ENCODE measurements at regions not wholly inside any gene's neighbourhood (a gene's known extent, or its start where the extent isn't known, plus 50 kb on each side); places are given as distances from the start of the nearest gene placed in this dataset.
"Not testable (repeated sequence)": the region's sequence is repeated elsewhere in the genome, so short reads cannot be mapped to it uniquely, and the experiment has no call there.

DNA sequence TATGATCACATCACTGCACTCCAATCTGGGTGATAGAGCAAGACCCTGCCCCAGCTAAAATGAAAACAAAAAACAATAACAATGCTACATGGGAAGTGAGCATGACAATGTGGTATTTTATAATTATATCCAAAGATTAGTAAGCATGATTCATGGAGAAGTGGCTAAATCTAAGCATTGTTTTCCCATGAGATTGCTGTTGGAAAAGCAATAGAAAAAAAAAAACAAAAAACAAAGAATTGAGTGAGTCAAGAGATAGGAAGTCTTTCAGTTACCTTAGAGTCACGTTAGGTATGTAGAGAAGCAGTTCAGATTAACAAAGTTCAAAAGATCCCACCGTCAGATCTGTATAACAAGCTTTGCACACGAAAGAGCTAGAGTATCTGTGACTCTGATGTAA lies 210.3 kb upstream of the CNTN6 start:
- no peak for DNase-seq
- no peaks in the 10 kb centered on the region for H3K36me3 Mint-ChIP-seq (ENCODE audit: low read depth)
- H3K4me3 Mint-ChIP-seq, result no peak overlapping the region
- POLR2A ChIA-PET, result no interaction called here
- H3K9me3 Mint-ChIP-seq, result no peaks in the 10 kb centered on the region
- no peaks in the 10 kb centered on the region for H3K4me1 Mint-ChIP-seq
- H3K27me3 Mint-ChIP-seq, result no peaks in the 10 kb centered on the region
- CTCF ChIA-PET, result no interaction called here
- no peak overlapping the region for H3K27ac Mint-ChIP-seq

DNA sequence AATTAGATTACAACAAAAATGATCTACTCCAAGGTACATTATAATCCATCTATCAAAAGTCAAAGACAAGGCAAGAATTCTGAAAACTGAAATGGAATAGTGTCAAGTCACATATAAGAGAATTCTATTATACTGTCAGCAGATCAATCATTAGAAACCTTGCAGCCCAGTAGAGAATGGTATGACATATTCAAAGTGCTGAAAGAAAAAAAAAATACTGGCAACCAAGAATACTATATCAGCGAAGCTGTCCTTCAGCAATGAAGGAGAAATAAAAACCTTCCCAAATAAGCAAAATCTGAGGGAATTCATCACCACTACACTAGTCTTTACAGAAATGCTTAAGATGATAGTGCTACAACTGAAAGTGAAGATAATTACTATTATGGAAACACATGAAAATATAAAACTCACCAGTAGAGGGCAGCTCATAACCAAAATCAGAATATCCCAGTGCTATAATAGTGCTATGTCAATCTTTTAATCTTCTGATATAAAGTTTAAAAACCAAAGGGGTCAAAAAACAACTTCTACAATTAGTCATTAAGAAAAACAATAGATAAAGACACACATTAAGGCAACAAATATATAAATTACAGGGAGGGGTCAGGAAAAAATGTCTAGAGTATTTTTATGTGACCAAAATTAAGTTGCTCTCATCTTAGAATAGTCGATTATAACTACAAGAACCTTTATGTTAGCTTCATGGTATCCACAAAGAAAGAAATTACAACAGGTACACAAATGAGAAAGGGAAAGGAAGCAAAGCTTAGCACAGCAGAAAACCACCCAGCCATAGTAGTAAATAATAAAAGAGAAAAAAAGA lies 190.7 kb upstream of the CNTN6 start:
- CTCF ChIA-PET, result interaction anchor here (0.6 kb wide), 1 partner anchor 644 kb away, joined by 4 read pairs; no protein-coding TSS in a partner anchor
- Mint-ChIP-seq H3K27me3 (no peaks in the 10 kb centered on the region), H3K4me1 (no peaks in the 10 kb centered on the region), H3K36me3 (ENCODE audit: low read depth) (no peaks in the 10 kb centered on the region), H3K27ac (no peak overlapping the region), H3K9me3 (no peaks in the 10 kb centered on the region), H3K4me3 (no peak overlapping the region)
- DNase-seq, result no peak
- POLR2A ChIA-PET, result no interaction called here

DNA sequence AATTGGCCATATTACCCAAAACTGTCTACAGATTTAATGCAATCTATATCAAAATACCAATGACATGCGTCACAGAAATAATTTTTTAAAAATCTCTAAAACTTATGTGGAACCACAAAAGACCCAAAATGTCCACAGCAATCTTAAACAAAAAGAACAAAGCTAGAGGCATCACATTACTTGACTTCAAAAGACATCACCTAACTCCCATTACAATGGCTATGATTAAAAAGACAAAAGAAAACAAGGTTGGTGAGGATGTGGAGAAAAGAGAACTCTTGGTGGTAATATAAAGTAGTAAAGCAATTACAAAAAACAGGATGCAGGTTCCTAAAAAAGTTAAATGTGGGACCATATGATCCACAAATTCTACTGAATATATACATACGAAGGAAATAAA lies 187.6 kb upstream of the CNTN6 start:
- H3K27ac Mint-ChIP-seq, result no peak overlapping the region
- H3K4me1 Mint-ChIP-seq, result no peaks in the 10 kb centered on the region
- peaks cover 2% of the 10 kb centered on the region for H3K9me3 Mint-ChIP-seq
- no peaks in the 10 kb centered on the region for H3K36me3 Mint-ChIP-seq (ENCODE audit: low read depth)
- no peak for DNase-seq
- ChIA-PET POLR2A (no interaction called here), CTCF (no interaction called here)
- no peaks in the 10 kb centered on the region for H3K27me3 Mint-ChIP-seq
- H3K4me3 Mint-ChIP-seq, result no peak overlapping the region

DNA sequence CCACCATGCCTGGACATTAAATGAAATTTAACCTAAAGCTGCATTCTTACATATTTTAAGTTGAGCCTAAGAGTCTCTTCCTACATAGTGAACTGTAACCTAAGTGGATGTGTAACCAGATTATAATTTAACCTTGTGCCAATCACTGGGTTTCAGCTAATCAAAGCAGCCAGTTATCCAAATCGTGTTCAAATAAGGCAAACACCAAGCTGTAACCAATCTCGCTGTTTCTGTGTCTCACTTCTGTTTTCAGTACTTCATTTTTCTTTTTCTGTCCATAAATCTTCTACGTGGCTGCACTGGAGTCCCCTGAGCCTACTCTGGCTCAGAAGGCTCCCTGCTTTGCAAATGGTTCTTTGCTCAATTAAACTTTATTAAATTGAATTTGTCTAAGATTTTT lies 186.1 kb upstream of the CNTN6 start:
- POLR2A ChIA-PET, result no interaction called here
- CTCF ChIA-PET, result no interaction called here
- H3K27ac Mint-ChIP-seq, result no peak overlapping the region
- no peak overlapping the region for H3K4me3 Mint-ChIP-seq
- H3K27me3 Mint-ChIP-seq, result no peaks in the 10 kb centered on the region
- no peak for DNase-seq
- no peaks in the 10 kb centered on the region for H3K4me1 Mint-ChIP-seq
- H3K36me3 Mint-ChIP-seq (ENCODE audit: low read depth), result no peaks in the 10 kb centered on the region
- peaks cover 2% of the 10 kb centered on the region for H3K9me3 Mint-ChIP-seq

DNA sequence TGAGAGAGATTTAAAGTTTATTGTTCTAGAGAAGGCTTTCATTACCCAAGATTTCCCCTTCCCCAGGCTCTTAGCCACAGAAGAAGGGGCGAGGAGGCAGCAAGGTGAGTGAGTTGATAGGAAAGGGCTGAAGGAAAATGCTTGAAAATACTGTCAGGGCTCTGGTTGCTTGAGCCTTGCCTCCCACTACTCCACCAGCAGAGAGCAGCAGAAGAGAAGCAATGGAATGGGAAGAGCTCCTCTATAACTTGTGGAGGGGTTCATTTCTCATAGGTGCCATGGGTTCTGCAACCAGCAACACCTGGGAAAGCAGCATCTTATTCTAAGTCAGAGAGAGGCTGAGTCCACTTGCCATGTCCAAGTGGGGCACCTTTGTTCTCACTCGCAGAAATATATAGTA lies 184.0 kb upstream of the CNTN6 start:
- Mint-ChIP-seq H3K4me3 (no peak overlapping the region), H3K36me3 (ENCODE audit: low read depth) (no peaks in the 10 kb centered on the region), H3K27ac (no peak overlapping the region), H3K27me3 (no peaks in the 10 kb centered on the region), H3K4me1 (no peaks in the 10 kb centered on the region), H3K9me3 (peaks cover 2% of the 10 kb centered on the region)
- CTCF ChIA-PET, result no interaction called here
- POLR2A ChIA-PET, result no interaction called here
- no peak for DNase-seq

DNA sequence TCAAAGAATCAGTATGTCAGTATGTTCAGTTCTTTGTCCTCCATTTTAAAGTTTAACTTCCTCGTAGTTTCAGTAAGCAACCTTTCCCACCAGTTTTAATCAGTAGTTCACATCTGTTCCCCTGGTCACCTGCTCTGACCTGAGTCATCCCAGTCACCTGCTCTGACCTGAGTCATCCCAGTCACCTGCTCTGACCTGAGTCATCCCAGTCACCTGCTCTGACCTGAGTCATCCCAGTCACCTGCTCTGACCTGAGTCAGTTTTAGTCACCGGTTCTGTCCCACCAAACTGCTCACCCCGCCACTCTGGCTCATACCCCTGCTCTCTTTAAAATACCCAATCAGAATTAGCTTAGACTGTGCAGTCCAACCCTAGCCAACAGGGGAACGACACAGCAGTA lies 180.1 kb upstream of the CNTN6 start:
- H3K4me3 Mint-ChIP-seq; H3K4me1 Mint-ChIP-seq; CTCF ChIA-PET; DNase-seq; H3K27me3 Mint-ChIP-seq; POLR2A ChIA-PET; H3K9me3 Mint-ChIP-seq; H3K36me3 Mint-ChIP-seq (ENCODE audit: low read depth); H3K27ac Mint-ChIP-seq: not testable (repeated sequence)

DNA sequence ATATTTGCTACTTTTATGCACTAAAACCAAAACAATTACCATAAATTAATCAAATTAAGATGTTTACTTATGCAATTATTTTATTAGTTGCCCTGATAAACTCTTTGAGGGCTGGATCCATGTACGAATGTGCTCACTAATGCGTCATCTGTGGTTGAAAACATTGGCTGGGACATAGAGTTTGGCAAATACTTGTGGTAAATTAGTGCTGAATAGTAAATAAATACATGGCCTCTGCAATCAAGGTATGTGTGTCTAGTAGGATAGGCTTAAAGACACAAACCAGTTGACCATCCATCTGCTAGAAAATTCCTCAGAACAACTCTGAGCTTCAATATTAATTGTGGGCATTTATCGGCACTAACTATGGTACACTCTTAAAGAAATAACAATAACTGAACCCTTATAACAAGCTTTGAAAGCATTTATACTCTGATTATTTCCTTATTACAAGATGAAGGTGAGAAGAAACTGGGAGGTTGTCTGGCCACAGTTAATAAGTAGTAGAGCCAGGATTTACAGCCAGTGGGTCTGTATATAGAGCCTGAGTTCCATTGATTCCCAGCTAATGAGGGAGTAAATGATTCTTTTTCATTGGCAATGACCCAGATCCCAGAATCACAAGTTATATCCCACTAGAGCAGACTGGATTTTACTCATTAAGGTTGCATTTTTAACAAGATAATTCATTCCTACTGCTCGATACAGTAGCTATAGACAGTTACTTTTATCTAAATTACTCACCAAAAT lies 169.5 kb upstream of the CNTN6 start:
- POLR2A ChIA-PET, result no interaction called here
- Mint-ChIP-seq H3K4me3 (no peak overlapping the region), H3K4me1 (no peaks in the 10 kb centered on the region), H3K27me3 (no peaks in the 10 kb centered on the region), H3K36me3 (ENCODE audit: low read depth) (no peaks in the 10 kb centered on the region), H3K27ac (no peak overlapping the region), H3K9me3 (no peaks in the 10 kb centered on the region)
- DNase-seq, result no peak
- CTCF ChIA-PET, result no interaction called here

DNA sequence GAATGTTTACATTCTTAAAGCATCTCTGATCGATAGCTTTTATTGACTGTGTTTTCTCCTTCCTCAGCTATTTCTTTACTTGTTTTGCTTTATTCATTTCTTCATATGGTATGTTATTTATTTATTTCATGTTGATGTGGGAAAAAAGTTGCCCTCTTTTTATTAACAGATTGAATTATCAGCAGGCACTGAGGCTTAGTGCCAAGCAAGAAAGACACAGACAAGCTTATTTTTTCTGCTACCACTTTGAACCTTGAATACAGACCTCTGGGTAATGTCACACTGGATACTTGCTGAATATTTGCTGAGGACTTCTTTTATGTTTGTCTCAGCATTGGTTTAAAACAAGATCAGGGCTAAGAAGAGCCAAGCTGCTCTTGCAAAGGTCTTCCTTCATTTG lies 162.0 kb upstream of the CNTN6 start:
- no peaks in the 10 kb centered on the region for H3K9me3 Mint-ChIP-seq
- H3K27me3 Mint-ChIP-seq, result no peaks in the 10 kb centered on the region
- ChIA-PET POLR2A (no interaction called here), CTCF (interaction anchor here (0.6 kb wide), 1 partner anchor 31 kb away, joined by 3 read pairs; no protein-coding TSS in a partner anchor)
- no peak for DNase-seq
- no peak overlapping the region for H3K4me3 Mint-ChIP-seq
- no peaks in the 10 kb centered on the region for H3K36me3 Mint-ChIP-seq (ENCODE audit: low read depth)
- no peaks in the 10 kb centered on the region for H3K4me1 Mint-ChIP-seq
- no peak overlapping the region for H3K27ac Mint-ChIP-seq

DNA sequence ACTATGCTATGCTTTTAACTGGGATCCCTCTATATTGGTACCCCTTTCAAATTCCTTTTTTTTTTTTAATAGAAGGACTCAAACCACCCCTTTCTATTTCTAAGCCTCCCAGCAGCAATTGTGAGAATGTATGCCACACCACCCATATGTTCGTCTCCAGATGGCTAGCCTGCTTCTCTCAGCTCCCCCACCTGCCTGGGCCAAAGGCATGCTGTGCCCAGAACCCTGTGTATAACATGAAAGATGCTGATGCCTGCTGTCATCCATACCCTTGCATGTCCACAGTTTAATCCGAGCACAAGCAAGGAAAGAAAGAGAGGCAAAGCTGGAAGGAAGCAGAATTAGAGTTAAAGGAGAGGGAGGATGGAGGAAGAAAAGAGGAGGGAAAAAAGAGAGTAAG lies 159.5 kb upstream of the CNTN6 start:
- H3K9me3 Mint-ChIP-seq, result no peaks in the 10 kb centered on the region
- no peak overlapping the region for H3K4me3 Mint-ChIP-seq
- H3K36me3 Mint-ChIP-seq (ENCODE audit: low read depth), result no peaks in the 10 kb centered on the region
- CTCF ChIA-PET, result no interaction called here
- POLR2A ChIA-PET, result no interaction called here
- no peak for DNase-seq
- no peak overlapping the region for H3K27ac Mint-ChIP-seq
- H3K4me1 Mint-ChIP-seq, result no peaks in the 10 kb centered on the region
- H3K27me3 Mint-ChIP-seq, result no peaks in the 10 kb centered on the region

DNA sequence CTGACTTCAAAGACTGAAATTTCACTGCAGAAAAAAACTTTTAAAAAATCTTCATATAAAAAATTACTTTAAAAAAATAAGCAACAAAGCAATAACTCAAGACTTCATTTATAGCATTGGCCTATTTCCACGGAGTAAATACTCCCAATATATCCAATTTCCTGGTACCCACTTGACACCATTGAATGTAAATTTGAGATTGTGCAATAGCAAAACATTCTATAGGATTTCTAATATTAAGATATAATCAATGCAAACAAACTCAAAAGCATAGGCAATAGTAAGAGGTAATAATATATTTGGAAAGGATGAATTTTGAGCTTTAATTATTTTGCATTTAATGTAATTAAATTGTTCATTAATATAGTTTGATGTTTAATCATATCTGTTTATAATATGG lies 148.0 kb upstream of the CNTN6 start:
- no peak for DNase-seq
- Mint-ChIP-seq H3K27me3 (no peaks in the 10 kb centered on the region), H3K36me3 (ENCODE audit: low read depth) (no peaks in the 10 kb centered on the region), H3K27ac (no peak overlapping the region), H3K4me1 (no peaks in the 10 kb centered on the region), H3K4me3 (no peak overlapping the region), H3K9me3 (peaks cover 4% of the 10 kb centered on the region)
- ChIA-PET POLR2A (no interaction called here), CTCF (no interaction called here)

DNA sequence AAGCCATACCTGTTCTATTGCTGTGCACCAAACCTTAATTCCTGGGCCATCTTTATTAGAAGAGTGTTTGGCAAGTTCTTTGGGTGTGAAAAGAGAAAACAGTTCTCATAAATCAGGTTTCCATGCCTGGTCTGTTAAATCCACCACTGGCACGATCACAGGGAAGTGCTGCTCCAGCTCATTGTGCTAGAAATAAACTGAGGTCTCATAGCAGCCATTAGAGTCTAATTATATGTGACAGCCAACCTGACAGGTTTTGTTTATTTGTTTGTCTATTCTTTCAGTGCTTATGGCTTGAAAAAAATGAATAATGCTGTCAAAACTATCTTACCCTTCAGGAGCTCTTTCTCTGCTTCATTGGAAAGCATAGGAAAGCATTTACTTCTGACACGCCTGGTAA lies 147.1 kb upstream of the CNTN6 start:
- Mint-ChIP-seq H3K27me3 (no peaks in the 10 kb centered on the region), H3K27ac (no peak overlapping the region), H3K36me3 (ENCODE audit: low read depth) (no peaks in the 10 kb centered on the region), H3K9me3 (peaks cover 4% of the 10 kb centered on the region), H3K4me1 (no peaks in the 10 kb centered on the region), H3K4me3 (no peak overlapping the region)
- no peak for DNase-seq
- POLR2A ChIA-PET, result no interaction called here
- CTCF ChIA-PET, result no interaction called here

DNA sequence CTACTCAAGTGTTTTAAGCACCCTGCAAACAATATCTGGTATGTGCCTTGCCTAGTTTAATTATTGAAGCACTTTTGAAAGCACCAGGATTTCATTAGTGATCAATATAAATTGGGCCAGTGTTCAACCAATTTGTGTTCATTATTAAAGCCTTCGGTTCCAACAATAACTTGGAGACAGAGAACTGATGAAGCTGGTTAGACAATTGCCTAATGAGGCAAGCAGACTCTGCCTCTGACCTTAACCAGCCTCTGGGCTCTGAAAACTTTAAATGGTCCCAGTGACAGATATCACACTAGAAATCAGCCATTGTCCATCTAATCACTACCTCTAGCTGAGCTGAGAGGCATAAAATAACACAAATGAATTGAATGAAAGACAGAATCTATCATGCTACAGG lies 139.9 kb upstream of the CNTN6 start:
- no peak overlapping the region for H3K27ac Mint-ChIP-seq
- no peaks in the 10 kb centered on the region for H3K4me1 Mint-ChIP-seq
- H3K27me3 Mint-ChIP-seq, result no peaks in the 10 kb centered on the region
- POLR2A ChIA-PET, result no interaction called here
- CTCF ChIA-PET, result no interaction called here
- no peaks in the 10 kb centered on the region for H3K9me3 Mint-ChIP-seq
- H3K4me3 Mint-ChIP-seq, result no peak overlapping the region
- no peaks in the 10 kb centered on the region for H3K36me3 Mint-ChIP-seq (ENCODE audit: low read depth)
- DNase-seq, result no peak

DNA sequence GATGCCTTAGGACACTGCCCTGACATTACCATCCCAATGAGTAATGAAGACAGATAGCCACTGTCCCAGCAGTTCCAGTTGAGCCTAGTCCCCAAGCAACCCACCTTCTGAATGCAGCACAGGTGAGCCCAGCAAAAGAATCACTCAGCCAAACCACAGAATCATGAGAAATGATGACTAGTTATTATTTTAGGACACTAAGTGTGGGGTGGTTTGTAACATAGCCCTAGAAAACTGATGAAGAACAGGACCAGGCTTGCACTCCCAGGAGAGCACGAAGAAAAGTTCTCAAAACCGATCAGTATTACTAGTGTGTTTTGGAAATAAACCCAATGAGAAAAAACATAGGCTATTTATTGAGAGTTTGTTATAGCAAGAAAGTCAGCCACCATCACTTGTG lies 129.6 kb upstream of the CNTN6 start:
- POLR2A ChIA-PET, result no interaction called here
- H3K9me3 Mint-ChIP-seq, result peaks cover 23% of the 10 kb centered on the region
- CTCF ChIA-PET, result no interaction called here

DNA sequence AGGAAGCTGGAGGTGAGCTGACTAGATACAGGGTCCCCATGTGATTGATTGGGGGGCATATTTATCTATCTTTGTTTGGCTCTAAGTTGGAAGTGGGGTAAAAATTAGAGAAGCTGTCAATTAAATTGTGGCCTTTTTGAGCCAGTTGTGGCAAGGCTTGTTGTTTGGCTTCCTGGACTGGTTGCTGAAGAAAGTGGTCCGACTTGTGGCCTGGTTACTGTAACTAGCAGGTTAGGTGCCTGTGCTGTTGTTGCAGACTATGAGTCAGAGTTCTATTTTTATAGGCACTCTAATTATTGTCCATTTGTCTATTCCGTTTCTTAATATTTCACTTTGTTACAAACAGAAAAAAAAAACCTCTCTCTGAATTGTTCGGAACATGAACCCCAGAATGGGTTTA lies 129.1 kb upstream of the CNTN6 start:
- no peak for DNase-seq
- no peaks in the 10 kb centered on the region for H3K4me1 Mint-ChIP-seq

More for the DNA sequence above, 129.6 kb upstream of the CNTN6 start:
- Mint-ChIP-seq H3K4me3 (no peak overlapping the region), H3K4me1 (no peaks in the 10 kb centered on the region), H3K36me3 (ENCODE audit: low read depth) (no peaks in the 10 kb centered on the region), H3K27me3 (no peaks in the 10 kb centered on the region), H3K27ac (no peak overlapping the region)
- DNase-seq, result no peak

More for the DNA sequence above, 129.1 kb upstream of the CNTN6 start:
- Mint-ChIP-seq H3K9me3 (peaks cover 23% of the 10 kb centered on the region), H3K27ac (no peak overlapping the region), H3K36me3 (ENCODE audit: low read depth) (no peaks in the 10 kb centered on the region), H3K27me3 (no peaks in the 10 kb centered on the region), H3K4me3 (no peak overlapping the region)
- POLR2A ChIA-PET, result no interaction called here
- CTCF ChIA-PET, result no interaction called here

Measured in activated CD4-positive, alpha-beta T cell treated with anti-CD3 and anti-CD28 coated beads, Interleukin-2, amount 10 ng/mL, durations not matched to agents 7 days and 5 days (primary cell).